GM12891 (cell line): ENCODE measurements at regions not wholly inside any gene's neighbourhood (a gene's known extent, or its start where the extent isn't known, plus 50 kb on each side); places are given as distances from the start of the nearest gene placed in this dataset.

ENCODE experiments used
- PAX5 ChIP-seq: IDR thresholded peaks from 2 replicates; pipeline ENCODE4 v1.6.1; 2011; ENCODE audit warnings: low read length, moderate library complexity, mild to moderate bottlenecking; ENCODE audit not compliant: insufficient read depth, severe bottlenecking
- POLR2A ChIP-seq: IDR thresholded peaks from 2 replicates; pipeline ENCODE4 v1.6.1; 2011; ENCODE audit warnings: low read depth, low read length, control low read depth
- POLR2AphosphoS5 ChIP-seq: IDR thresholded peaks from 2 replicates; pipeline ENCODE4 v1.6.1; 2011; ENCODE audit warnings: low read depth, low read length, control low read depth
- TAF1 ChIP-seq: IDR thresholded peaks from 2 replicates; pipeline ENCODE4 v1.6.1; 2011; ENCODE audit warnings: low read depth, low read length, control low read depth

- no peak for TF ChIP-seq POLR2A
- no peak for TF ChIP-seq POLR2AphosphoS5
- no peak for TF ChIP-seq PAX5
- TF ChIP-seq TAF1, result no peak
These were observed 353.4 kb upstream of the VRK2 start for GRCh38 chr2:57693177-57693576.
